ENCODE measurements at regions not wholly inside any gene's neighbourhood (a gene's known extent, or its start where the extent isn't known, plus 50 kb on each side); places are given as distances from the start of the nearest gene placed in this dataset.
"Not testable (repeated sequence)": the region's sequence is repeated elsewhere in the genome, so short reads cannot be mapped to it uniquely, and the experiment has no call there.

DNA sequence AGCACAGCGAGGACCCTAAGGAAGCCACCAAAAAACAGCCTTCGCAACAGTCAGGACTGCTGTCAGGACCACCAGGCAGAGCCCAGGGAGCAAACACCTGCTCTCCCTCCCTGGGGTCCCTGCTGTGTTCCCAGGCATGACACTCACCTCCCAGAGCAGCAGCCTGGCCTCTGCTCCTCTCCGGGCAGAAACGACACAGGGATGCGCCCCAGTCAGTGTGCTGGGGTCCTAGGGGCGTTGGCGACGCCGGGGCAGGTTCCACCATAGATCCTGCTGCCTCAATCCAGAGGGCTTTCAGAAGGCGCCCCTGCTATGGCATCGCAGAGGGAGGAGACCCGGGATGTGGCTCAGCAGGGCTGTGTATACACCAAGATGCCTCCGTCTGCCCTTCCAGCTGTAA lies 169.7 kb upstream of the FOXD4L5 start:
- DNase-seq (ENCODE audit: extremely low read depth, low read depth): not testable (repeated sequence)

GRCh38 chr9:65454034-65454433 lies 169.0 kb upstream of the FOXD4L5 start:
- DNase-seq (ENCODE audit: extremely low read depth, low read depth): not testable (repeated sequence)

GRCh38 chr9:65449886-65450610 lies 165.0 kb upstream of the FOXD4L5 start:
- not testable (repeated sequence) for DNase-seq (ENCODE audit: extremely low read depth, low read depth)

DNA sequence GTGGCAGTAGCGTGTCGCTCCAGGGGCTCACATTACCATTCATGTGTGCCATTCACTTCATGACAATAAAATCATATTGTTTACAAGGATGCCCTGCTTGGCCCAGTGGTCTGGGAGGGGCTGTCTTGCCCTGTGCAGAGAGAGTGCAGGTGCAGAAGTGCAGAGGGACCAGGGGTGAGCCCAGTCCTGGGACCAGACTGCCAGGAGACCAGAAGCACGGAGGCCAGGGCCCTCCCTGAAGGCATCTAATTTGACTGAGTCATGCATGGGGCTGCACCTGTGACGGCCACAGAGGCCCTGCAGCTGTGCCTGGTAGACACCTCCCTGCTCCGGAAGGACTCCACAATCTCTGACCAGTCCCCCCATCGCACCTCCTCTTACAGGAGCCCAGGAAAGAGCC lies 164.4 kb upstream of the FOXD4L5 start:
- no peak for DNase-seq (ENCODE audit: extremely low read depth, low read depth)

DNA sequence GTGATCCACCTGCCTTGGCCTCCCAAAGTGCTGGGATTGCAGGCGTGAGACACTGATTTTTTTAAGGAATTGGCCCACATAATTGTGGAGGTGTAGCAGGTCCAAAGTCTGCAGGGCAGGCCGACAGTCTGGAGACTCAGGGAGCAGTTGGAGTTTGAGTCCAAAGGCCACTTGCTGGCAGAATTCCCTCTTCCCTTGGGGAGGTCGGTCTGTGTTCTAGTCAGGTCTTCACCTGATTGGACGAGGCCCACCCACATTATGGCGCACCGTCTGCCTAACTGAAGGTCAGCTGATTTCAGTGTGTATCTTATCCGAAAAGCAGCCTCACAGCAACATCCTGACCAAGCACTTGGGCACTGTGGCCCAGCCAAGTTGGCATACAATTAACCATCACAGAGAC lies 162.1 kb upstream of the FOXD4L5 start:
- not testable (repeated sequence) for DNase-seq (ENCODE audit: extremely low read depth, low read depth)

GRCh38 chr9:65445991-65446390 lies 161.0 kb upstream of the FOXD4L5 start:
- DNase-seq (ENCODE audit: extremely low read depth, low read depth): not testable (repeated sequence)

- DNase-seq (ENCODE audit: extremely low read depth, low read depth): no peak
Observed at GRCh38 chr9:65444943-65445342, 159.9 kb upstream of the FOXD4L5 start.

DNA sequence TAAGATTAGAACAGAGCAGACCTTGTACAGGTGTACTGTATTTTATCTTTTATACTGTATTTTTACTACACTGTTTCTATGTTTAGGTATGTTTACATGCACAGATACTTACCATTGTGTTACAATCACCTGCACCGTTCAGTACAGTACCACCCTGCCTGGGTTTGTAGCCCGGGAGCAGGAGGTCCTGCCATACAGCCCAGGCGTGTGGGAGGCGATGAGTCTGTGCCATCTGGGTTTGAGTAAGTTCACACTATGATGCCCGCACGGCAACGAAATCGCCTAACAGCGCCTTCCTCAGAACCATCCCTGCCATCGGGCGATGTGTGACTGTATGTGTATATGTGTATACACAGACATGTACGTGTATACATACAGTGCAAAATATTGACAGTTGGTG lies 157.1 kb upstream of the FOXD4L5 start:
- not testable (repeated sequence) for DNase-seq (ENCODE audit: extremely low read depth, low read depth)

DNA sequence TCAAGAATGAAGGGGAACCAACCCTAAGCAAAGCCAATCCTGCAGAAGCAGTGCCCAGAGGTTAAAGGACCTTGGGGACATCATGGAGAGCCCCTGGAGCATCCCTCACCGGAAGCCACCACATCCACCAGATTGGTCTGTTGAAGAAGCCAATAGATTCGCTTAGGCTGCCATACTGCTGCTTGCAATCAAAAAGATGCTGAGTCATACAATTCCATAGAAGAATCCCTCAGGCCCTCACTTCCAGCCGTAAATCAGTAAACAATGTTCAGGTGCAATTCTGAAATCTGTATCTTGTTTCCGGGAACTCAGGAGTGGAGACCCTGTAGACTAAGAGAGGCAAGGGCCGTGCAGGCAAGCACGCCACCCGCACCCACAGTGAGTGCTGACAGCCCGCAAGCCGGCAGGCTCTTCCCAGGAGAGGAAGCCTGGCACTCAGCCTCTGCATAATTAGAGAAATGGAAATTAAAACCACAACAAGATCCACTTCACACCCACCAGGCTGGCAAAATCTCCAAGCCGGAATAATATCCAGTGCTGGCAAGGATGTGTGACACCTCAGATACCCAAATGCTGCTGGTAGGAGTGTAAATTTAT lies 156.4 kb upstream of the FOXD4L5 start:
- DNase-seq (ENCODE audit: extremely low read depth, low read depth): not testable (repeated sequence)

GRCh38 chr9:65437724-65438123 lies 152.7 kb upstream of the FOXD4L5 start:
- DNase-seq (ENCODE audit: extremely low read depth, low read depth): no peak

- DNase-seq (ENCODE audit: extremely low read depth, low read depth): no peak
Observed at GRCh38 chr9:65435464-65435863, 150.5 kb upstream of the FOXD4L5 start.

GRCh38 chr9:65432722-65433323 lies 147.8 kb upstream of the FOXD4L5 start:
- no peak for DNase-seq (ENCODE audit: extremely low read depth, low read depth)

DNA sequence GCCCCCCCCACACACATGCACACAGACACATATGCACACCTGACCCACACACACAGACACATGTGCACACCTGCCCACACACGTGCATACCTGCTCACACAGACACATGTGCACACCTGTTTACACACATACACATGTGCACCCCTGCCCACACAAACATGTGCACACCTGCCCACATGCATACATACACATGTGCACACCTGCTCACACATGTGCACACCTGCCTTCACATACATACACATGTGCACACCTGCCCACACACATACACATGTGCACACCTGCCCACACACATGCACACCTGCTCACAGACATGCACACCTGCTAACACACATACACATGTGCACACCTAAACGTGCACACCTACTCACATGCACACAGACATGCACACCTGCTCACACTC lies 147.0 kb upstream of the FOXD4L5 start:
- no peak for DNase-seq (ENCODE audit: extremely low read depth, low read depth)

DNA sequence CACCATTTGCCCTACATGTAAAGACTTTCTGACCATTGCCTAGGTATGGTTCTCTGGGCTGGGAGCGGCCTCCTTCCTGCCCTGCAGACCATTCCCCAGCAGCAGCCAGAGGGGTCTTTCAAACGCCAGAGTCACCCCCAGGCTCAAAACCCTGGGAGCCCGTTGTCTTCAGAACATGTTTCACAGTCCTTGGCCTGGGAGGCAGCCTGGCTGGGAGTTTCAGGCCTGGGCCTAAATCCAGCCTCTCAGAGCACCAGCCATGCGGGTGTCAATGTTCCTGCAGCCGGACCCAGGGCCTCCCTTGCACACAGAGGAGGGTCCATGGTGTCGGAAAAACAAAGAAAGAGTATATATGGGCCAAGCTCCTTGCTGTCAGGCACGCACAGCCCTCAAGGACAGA lies 145.2 kb upstream of the FOXD4L5 start:
- no peak for DNase-seq (ENCODE audit: extremely low read depth, low read depth)

DNA sequence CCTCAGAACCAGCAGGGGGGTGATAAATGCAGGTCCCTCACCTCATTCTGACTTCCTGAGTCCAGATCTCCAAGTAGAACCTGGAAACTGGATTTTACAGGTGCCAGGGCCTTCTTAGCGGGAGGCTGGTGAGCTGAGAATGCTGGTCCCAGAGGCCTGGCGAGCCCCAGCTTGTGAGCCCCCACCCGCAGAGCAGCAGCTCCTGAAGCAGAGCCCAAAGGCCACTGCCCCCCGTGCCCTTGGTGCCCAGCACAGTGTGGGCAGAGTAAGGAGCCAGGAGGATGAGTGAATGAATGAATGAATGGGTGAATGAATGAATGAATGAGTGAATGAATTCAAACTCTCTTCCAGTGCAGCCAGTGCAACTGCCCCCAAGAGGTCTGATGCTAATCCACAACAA lies 142.4 kb upstream of the FOXD4L5 start:
- DNase-seq (ENCODE audit: extremely low read depth, low read depth): not testable (repeated sequence)

- not testable (repeated sequence) for DNase-seq (ENCODE audit: extremely low read depth, low read depth)
Observed at GRCh38 chr9:65426813-65427212, 141.8 kb upstream of the FOXD4L5 start.

DNA sequence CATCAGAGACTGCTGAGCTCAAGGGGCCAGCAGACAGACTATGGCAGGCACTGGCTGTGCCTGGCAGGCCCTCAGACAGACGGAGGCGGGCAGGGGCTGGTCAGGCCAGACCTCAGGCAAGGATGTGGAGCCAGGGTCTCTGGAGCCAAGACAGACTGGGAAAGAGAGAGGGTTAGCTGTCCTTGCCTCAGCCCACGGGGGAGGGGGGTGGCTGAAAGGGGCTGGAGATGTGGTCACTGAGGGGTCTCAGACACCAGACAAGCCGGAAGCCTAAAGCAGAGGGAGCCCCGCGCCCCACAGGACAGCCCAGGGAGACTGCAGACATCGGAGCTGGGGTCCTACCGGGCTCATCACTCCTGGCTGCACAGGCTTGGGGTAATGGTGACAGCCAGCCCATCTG lies 141.2 kb upstream of the FOXD4L5 start:
- no peak for DNase-seq (ENCODE audit: extremely low read depth, low read depth)

DNA sequence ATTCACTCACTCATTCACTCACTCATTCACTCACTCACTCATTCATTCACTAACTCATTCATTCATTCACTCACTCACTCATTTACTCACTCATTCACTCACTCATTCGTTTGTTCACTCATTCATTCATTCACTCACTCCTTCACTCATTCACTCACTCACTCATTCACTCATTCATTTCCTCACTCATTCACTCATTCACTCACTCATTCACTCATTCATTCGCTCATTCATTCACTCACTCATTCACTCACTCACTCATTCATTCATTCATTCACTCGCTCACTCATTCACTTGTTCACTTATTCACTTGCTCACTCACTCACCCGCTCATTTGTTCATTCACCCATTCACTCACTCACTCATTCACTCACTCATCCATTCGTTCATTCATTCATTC lies 140.2 kb upstream of the FOXD4L5 start:
- DNase-seq (ENCODE audit: extremely low read depth, low read depth): not testable (repeated sequence)

DNA sequence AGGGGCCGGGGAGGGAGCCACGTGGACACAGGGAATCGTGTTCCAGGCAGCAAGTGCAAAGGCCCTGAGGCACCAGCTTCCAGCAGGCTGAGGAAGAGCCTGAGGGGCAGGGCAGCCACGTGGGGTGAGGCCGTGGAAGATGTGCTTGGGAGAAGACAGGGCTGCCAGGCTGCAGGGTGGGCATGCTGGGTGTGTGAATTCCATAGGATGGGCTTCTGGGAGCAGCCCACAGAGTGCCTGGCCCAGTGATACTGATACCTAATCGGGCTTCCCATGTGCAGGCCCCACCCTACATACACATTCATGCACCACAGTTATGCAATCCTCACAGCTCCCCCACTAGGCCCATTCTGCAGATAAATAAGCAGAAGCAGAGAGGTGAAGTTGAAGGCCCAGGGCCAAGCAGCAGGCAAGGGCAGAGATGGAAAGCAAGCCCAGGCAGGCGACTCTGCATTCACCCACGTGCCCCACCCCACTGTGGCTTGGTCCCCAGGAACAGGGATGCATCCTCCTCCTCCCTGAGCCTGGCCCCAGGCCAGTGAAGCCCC lies 139.5 kb upstream of the FOXD4L5 start:
- DNase-seq (ENCODE audit: extremely low read depth, low read depth): not testable (repeated sequence)

GRCh38 chr9:65423691-65424436 lies 138.9 kb upstream of the FOXD4L5 start:
- not testable (repeated sequence) for DNase-seq (ENCODE audit: extremely low read depth, low read depth)
